HG03521 (cell line): ENCODE measurements at regions not wholly inside any gene's neighbourhood (a gene's known extent, or its start where the extent isn't known, plus 50 kb on each side); places are given as distances from the start of the nearest gene placed in this dataset.
"Not testable (repeated sequence)": the region's sequence is repeated elsewhere in the genome, so short reads cannot be mapped to it uniquely, and the experiment has no call there.

Experiments used
- ATAC-seq: cut with Tn5 transposase; IDR thresholded peaks from one replicate; pipeline ENCODE4 v1.9.1; 2021; ENCODE audit warnings: mild to moderate bottlenecking, moderate library complexity; ENCODE audit not compliant: unreplicated experiment

GRCh38 chr2:16066261-16067036 is 126.1 kb downstream of the MYCN start:
- no peak for ATAC-seq

GRCh38 chr2:16065272-16066069 is 125.1 kb downstream of the MYCN start:
- not testable (repeated sequence) for ATAC-seq

DNA sequence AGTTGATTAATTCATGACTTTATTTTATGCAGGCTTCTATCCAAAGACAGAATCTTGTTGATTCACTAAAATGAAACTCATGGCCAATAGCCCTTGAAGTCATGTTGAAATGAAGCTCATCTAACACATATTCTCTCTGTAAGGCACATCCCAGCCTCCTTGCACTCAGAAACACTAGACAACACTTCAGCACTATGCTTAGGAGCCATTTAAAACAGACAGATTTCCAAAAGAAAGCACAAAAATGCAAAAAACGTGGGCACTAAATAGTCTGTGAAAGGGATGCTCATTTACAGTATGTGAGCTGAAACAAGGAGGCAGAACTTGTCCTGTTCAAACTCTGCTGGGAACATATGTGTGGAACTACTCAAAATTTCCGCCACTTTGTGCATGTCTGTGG is 124.4 kb downstream of the MYCN start:
- ATAC-seq = no peak

- ATAC-seq = no peak
Measured at GRCh38 chr2:16063955-16064633, 123.7 kb downstream of the MYCN start.

GRCh38 chr2:16063251-16063850 is 123.0 kb downstream of the MYCN start:
- no peak for ATAC-seq

DNA sequence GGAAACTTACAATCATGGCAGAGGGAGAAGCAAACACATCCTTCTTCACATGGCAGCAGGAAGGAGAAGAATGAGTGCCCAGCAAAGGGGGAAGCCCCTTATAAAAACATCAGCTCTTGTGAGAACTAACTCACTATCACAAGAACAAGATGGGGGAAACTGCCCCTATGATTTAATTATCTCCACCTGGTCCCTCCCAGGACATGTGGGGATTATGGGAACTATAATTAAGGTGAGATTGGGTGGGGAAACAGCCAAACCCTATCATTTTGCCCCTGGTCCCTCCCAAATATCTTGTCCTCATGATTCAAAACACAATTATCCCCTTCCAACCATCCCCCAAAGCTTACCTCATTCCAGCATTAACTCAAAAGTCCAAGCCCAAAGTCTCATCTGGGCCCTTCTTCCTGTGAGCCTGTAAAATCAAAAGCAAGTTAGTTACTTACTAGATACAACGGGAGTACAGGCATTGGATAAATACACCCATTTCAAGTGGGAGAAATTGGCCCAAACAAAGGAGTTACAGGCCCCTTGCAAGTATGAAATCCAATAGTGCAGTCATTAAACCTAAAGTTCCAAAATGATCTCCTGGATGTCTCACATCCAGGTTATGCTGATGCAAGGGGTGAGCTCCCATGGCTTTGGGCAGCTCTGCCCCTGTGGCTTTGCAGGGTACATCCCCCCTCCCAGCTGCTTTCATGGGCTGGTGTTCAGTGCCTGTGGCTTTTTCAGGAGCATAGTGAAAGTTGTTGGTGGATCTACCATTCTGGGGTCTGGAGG is 122.3 kb downstream of the MYCN start:
- ATAC-seq = no peak

DNA sequence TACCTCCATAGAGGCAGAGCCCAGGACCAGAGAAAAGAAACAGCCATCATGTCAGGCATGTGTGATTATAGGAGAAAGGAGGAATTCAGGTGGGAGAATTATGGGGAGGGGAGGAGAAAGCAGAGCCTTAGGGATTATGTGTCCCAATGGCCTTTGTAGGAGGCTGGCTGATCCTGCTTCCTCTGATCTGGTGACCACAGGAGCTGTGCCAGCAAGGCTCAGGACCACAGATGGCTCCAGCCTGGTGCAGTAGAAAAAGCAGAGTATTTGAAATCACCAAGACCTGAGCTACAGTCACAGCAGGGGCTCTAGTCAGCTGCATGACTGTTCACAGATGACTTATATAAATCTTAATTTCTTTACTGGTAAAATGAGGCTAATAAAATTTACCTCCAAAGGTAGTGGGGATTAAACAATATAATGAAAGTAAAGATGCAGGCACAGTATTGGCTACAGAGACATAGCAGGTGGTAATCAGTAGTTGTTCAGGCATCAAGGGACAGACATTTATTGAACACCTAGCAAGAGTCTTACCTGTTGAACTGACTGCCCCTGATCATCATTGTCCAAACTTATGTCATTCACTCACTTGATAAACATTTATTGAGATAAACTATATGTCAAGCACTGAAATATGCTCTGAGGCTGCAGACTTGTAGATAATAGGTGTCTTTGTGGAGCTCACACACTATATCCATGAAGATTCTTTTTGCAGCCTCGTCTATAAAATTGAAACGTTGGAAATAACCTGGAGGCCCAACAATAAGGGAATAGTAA is 121.3 kb downstream of the MYCN start:
- ATAC-seq = no peak

DNA sequence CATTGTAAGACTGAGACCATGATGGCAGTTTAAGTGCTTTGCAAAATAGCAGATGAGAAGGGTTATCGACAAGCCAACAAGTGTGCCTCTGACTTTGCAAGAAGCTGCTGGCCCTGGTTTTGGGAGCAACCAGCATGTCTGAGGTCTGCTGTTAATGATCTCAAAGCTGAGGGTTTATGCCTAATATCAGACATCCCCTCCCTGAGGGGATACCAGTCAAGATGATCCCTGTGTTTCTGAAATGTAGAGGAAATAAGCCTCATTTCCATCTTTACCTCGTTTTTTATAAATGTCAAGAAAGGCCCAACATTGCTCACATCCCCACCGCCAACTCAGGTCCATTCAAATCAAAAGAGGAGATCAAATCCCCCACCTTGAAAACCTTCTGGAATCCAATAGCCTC is 120.6 kb downstream of the MYCN start:
- ATAC-seq = no peak

GRCh38 chr2:16060125-16060935 is 120.0 kb downstream of the MYCN start:
- ATAC-seq = no peak

GRCh38 chr2:16059393-16060016 is 119.2 kb downstream of the MYCN start:
- ATAC-seq = no peak

- no peak for ATAC-seq
Measured at GRCh38 chr2:16058747-16059358, 118.5 kb downstream of the MYCN start.

GRCh38 chr2:16058256-16058655 is 117.9 kb downstream of the MYCN start:
- no peak for ATAC-seq

DNA sequence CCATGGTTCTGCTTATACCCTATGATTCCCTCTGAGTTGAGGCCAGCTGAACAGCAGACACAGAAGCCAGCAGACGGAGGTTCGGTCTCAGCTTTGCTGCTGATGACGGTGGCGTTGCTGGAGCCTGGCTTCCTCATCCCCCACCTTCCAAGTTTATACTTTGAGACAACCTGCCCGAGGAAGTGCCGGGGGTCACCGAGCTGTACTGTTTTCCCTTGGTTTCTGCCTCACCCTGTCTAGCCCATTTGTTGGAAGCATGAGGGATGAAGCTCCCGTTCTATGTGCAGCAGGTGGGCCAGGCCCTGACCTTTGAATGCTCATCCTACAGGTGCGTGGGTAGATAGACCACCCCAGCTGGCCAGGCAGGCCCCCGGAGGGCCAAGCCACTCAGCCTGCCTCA is 117.3 kb downstream of the MYCN start:
- ATAC-seq = no peak

GRCh38 chr2:16055848-16056580 is 115.7 kb downstream of the MYCN start:
- ATAC-seq = peak; percentile 86

DNA sequence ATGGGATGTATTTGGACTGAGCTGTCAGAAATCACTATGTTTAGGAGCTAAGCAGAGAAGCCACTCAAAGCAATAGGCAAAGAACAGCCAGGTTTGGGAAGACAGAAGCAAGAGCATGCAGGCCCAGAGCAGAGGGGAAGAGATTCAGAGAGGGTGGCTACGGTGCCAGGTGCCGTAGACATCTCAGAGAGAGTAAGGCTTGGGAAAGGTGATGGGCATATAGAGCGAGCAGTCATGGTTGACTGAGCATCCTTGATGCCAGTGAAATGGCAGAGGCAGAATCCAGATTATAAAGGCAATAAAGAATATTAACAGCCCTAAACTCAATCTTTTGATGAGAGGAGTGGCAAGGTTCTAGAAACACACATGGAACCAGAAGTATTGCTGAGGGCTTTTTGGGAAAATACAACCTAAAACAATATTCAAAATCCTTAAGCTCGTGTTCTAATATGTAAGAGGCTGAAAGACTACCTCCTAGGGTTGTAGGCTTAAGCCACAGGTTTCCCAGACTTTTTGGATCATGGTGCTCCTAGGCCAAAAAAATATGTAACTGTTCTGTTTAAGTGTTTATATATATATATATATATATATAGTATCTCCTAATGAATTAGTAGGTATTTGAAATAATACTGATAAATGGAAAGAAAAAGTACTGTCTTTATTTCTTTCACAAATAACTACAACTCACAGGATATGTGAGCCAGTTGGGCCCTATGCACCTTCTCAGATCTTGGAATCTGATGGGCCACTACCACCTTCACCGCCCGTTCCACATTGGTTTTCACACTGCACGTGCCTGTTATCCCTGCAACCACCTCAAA is 113.3 kb downstream of the MYCN start:
- no peak for ATAC-seq

GRCh38 chr2:16052571-16053052 is 112.3 kb downstream of the MYCN start:
- not testable (repeated sequence) for ATAC-seq
